OCI-M2 (cell line): ENCODE measurements at regions not wholly inside any gene's neighbourhood (a gene's known extent, or its start where the extent isn't known, plus 50 kb on each side); places are given as distances from the start of the nearest gene placed in this dataset.
"Not testable (repeated sequence)": the region's sequence is repeated elsewhere in the genome, so short reads cannot be mapped to it uniquely, and the experiment has no call there.

Experiments
- DNase-seq: peaks from one replicate; lab custom pipeline; 2025; ENCODE audit not compliant: unreplicated experiment; lab: John Stamatoyannopoulos, UW

DNA sequence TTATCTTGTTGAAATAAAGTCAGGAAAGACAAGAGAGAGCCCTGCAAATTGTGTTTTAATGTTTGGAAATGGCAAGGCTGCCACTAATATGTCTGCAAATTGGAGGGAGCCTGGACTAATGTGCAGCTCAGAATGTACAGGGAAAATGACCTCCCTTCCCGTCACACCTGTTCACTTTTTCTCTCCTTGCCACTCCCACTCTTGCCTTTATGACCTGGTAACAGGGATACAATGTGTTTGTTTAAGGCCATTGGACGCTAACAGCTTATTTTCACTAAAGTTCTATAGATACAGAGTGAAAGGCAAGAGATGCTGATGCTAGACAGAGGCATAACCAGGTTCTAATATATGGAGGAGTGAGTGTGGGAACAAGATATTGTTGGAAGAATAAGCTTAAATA is 203.9 kb downstream of the RAB38 start:
- DNase-seq: no peak

DNA sequence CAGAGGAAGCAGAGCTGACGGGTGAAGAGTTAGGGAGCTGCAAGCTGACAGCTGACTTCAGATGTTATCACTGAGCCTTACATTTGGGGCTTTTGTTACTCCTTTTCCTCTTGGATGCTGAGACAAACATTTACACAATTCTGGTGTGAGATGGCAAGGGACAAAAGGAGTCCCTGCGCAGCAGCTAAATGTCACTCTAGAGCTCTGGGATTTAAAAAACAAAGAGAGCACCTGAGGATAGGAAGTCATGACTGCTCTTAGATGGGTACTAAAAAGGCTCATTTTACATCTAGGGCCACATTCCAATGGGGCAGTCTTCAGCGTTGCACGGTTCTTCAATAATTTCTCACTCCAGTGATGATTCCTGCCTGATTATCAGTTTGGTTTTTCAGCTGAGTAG is 204.5 kb downstream of the RAB38 start:
- DNase-seq: no peak

DNA sequence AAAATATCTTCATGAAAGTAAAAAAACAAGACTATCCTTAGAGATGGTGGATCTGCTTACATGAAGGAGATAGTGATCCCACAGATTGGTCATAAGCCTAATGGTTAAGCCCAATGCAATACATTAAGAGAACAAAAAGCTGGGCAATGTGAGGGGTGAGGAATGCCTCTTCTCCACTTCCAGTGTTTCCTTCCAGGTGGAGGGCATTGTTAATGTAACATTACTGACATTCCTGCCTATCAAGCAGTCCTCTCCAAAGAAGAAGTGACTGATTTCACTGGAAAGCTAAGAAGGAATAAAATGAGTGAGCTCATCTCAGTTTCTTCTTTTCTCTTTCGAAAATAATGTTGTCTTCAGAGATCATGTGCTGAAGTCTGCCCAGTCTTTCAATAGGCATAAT is 207.8 kb downstream of the RAB38 start:
- no peak for DNase-seq

DNA sequence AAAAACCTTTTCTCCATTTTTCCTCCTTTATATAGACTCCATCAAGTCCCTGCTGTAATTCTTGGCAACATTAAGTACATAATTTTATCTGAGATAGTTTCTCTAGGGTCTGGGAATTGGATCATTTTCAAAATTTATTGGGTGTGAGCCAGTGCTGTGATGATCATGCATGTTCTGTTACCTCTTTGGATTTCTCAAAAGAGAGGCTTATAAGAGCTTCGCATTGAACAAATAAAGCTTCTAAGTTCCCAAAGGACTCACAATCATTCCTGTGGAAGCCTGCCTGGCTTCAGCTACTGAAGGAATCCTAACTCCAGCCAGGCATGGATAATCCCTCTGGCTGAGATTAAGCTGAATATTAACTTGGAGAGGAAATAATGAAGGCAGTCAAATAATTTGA is 208.5 kb downstream of the RAB38 start:
- DNase-seq: no peak

DNA sequence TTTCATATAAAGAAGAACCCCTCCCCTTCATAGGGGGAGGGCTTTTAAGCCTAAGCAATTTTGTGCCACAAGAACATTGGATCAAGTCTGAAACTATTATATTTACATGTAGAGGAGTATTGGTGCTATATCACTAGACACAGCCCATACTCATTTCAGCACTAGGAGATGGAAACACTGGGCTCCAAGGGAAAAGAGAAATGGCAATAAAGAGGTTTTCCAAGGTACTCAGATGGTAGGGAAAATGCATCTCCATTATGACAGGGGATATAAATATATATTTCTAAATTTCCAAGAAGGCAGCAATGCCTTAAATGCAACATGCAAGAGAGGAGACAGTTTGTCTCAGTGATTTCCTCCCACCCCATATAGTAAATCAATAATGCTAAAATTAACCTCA is 209.0 kb downstream of the RAB38 start:
- no peak for DNase-seq

DNA sequence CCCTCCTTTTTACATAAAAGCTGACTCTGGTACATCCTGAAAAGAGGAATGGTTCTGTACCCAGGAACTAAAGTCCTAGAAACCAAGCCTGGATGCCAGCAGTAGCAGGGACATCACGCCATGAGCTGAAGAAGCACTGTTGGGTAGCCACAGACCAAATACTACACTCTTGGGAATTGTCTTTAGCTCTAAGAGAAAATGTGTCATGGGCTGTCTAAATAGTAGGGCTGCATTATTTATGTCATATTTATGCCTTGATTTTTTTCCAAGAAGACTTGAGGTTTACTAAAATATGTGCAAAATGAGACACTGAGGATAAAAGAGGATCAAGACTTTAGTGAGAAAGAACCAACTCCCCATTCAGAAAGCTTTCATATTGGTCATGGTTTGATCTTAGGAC is 213.6 kb downstream of the RAB38 start:
- DNase-seq: no peak

DNA sequence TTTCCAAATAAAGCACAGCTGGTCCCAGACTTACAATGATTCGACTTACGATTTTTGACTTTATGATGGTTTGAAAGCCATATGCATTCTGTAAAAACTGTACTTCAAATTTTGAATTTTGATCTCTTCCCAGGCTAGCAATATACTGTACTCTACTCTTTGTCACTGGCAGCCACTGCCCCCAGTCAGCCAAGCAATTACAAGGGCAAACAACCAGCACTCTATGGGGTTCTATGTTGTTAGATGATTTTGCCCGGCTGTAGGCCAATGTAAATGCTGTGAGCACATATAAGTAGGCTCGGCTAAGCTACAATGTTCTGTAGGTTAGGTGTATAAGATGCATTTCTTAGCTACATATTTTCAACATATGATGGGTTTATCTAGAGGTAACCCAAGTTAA is 217.3 kb downstream of the RAB38 start:
- no peak for DNase-seq

DNA sequence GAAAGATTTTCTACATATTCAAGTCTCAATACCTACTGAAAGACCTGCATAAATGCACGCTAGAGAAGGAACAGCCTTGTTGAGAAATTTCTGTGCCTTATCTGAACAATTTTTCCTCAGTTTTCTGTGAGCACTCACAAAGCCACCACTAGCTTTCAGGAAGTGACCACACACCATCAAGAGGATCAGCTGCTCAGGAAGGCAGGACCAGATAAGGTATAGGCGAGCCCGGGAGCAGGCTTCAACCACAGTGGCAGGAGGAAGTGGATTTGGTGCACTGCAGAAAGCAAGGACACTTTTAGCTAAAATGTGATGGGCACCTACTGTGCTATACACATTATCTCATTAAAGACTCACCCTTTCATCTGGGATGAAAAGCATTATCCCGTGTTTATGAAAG is 220.8 kb downstream of the RAB38 start:
- DNase-seq: no peak

DNA sequence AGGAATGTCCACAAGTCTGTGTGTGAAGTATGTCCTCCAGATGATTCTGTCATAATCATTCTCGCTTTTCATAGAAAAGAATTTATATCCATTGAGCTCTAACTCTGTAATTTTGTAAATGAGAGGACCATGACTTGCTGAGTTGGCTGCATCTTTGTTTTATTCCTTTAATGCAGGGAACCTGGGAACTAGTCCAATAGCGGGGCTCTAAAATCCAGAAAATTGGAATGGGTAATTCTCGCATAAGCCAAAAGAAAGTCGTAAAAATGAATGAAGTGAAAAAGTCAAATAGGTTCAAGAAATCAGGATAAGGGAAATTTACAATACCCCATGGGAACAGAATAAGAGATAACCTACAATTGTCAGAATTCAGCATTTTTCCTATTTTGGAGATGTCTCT is 232.5 kb downstream of the RAB38 start:
- DNase-seq: no peak

DNA sequence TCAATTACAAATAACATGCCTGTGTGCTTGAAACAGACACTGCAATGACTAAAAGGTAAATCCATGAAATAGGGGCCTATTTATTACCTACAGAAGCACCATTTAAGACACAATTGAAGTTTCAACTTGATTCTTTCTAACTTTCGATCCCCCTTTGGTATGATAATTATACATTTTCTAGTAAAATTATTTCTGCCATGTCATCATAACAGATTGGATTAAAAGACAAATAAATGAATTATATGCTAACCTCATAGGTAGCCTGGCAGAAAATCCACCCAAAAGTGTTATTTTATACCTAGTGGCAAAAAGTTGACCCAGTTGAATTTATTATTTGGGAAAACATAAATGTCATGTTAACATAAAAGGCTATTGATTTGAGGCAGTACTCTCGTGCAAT is 241.1 kb downstream of the RAB38 start:
- DNase-seq: no peak

DNA sequence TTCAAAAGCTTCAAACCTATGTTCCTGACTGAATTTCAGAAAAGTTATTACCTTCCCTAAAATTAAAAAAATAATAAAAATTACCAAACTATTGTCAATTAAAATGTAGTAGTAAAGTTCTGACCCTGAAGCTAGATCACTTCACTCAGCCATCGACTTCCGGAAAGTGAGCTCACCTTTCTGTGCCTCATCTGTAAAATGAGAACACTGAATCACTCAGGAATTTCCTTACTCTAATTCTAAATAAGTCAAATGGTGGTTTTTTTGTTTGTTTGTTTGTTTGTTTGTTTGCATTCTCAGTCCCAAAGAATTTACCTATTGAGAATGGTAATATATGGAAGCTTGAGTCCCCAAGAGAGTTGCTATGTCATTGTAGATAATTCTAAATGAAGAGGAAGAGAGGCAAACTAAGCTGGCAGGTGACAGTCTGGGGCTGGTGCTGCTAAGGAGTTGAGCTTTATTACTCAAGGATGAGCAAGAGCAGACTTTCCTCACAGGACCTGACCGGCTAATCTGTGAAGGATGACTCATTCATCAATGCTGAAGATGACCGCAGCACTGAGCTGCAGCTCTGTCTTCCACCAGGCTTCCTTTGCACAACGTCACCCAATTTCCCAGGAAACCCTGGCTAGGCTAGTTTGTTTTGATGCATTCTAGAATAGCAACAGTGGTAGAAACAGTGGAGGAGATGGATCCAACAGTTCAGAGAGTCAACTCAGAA is 248.8 kb downstream of the RAB38 start:
- DNase-seq: no peak

DNA sequence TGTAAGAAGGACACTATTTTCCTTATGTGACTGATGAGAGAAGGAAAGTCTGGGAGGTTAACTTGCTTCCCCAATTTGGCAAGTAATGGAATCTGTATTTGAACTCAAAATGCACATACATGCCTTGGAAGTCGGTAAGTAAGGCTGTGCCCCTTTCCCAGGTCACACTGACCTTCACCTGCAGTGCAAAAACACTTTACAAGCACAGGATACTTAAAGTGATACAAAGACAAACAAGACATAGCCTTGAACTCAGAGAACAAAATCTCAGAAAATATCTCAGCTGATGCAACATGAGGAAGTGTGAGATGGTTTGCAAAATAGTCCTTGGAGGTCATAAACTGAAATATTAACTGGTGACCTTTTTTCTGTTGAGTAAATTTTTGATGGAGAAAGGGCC is 251.1 kb downstream of the RAB38 start:
- no peak for DNase-seq

DNA sequence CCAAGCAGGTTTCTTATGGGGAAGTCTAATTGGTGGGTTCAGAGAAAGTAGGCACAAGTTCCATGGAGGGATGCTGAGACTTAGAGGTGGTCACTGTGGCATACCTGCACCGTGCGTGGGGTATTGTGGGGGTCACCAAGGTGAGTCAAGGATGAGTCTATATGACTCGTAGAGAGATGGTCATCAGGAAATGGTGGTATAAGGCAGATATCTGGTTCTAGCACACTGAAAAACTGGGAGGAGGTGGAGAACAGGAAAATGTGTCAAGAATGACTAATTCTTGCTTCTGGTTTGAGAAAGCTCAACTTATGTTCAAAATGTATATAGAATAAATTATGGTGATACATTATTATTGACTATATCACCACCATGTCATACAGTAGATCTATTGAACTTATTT is 258.1 kb downstream of the RAB38 start:
- DNase-seq: no peak

DNA sequence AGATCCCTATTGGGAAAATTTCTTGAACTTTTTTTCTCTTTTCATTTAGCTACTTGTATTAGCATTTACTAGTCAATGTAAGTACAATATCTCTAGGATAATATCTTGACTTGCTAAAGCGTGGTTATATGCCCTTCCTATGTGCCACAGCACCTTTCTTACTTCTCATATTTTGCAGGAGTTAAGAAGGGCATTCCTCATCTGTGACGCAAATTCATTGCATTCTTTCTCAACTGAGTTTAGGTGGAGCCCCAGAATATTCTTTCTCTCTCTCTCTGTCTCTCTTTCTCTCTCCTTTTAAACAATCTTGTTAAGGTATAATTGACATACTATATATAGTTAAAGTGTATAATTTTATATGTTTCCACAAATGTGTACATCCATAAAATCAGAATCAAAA is 266.1 kb downstream of the RAB38 start:
- DNase-seq: no peak

DNA sequence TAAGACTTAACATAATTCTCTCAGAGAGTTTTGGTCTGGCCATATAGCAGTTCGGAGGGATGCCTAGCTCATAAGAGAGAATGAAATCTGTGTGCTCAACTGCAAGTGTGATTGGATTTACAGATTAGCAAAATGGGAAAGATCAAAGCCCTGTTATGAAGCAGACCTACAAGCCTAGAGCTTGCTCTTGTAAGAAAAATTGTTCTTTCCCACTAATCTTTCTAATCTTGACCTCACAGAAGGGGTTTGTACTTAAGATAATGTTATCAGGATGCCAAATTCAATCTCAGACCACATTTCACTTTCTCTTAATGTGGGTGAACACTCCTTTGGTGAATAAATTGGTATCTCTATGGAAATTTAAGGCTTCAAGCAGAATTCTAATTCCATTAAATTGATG is 267.2 kb downstream of the RAB38 start:
- no peak for DNase-seq

DNA sequence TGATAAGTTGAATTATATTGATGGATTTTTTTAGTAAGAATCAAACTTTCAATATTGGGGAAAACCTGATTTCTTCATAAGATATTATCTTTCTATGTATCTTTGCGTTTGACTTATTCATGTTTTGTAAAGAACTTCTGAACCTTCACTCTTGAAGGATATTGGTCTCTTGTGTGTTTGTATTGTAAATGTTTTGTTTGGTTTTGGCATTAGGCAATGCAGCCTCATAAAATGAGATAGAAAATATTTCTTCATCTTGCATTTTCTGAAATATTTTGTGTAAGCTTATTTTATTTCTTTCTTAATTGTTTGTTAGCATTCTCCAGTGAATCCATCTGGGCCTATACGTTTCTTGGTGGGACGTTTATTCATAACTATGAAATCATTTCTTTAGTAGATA is 271.9 kb downstream of the RAB38 start:
- DNase-seq: no peak

DNA sequence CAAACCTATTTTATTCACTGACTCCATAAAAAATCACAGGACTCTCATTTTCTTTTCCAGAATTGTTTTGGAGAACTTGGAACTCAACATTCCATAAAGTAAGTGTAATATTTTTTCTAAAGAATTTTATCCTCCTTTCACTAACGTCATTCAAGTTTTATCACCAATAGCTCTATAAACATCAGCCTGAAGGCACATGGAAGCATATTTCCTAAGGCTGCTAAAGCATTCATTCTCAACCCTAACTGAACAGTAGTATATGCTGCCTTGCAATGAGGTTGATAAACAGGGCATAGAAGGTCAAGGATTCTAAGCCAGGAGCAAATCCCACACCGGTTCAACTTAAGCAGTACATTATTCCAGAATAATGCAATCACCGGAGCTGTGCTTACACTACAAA is 273.9 kb downstream of the RAB38 start:
- no peak for DNase-seq

DNA sequence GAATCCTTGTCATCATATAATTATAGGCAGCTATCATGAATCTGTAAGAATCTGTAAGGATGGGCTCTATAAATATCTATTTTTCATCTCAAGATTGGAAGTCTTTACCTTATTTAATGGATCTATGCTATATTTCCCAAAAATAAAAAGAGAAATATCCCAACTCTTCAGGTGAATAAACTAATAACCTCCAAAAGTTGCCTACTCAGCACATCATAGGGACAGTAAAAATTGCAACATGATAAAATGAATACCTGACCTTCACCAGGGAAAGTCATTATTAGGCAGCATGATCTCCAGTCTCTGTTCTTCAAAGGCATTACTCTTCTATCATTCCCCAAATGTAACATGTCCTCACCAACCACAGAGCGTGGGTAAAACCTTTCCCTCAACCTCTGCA is 277.3 kb downstream of the RAB38 start:
- no peak for DNase-seq

DNA sequence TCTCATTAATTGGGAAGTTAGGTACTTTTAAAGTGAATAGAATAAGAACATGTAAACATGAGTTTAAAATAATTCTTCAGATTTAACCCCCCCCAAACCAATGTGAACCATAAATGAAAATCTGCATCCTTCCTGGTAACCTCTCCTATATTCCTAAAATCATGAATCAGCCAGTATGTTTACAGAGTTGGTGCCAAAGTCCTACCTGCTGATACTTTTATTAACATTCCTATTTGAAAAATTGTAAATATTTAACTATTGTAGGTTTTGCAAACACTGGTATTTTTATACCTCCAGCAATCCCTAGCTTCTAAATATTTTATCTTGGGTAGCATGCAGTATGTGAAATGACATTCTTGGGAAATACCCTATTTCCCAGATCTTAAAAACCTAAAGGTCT is 278.2 kb downstream of the RAB38 start:
- DNase-seq: no peak

DNA sequence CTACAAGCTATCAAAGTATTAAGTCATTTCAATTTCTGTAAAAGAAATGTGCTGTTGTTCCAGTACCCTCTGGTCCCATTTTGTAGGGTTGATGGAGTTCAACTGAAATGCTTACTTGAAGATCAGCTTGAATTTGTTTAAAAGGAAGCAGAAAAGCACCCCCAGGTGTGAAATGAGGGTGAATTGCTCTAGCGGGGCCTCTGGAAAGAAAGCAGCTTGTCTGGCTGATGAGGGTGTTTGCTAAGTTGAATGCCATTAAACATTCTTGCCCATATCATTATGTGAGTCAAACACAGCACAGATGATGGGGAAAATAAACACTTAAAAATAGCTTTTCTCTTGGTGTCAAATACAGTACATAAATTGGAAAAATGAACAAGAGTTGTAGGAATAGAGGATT is 280.3 kb downstream of the RAB38 start:
- no peak for DNase-seq

DNA sequence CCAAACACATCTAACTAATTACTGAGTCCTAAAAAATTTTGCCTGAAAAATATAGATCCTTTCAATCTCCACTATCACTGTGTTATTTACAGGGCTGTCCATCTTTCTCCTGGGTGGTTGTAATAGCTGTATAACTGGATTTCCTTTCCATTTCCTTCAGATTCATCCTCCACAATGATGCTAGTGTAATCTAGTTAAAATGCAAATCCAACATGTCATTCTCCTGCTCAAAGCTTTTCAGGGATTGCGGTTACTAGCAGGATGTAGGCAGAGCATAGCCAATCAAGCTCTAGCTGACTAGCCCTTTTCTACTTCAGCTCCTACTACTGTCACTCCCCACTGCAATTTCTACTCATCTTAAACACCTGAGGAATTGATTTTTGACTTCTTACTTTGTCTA is 283.0 kb downstream of the RAB38 start:
- DNase-seq: no peak

DNA sequence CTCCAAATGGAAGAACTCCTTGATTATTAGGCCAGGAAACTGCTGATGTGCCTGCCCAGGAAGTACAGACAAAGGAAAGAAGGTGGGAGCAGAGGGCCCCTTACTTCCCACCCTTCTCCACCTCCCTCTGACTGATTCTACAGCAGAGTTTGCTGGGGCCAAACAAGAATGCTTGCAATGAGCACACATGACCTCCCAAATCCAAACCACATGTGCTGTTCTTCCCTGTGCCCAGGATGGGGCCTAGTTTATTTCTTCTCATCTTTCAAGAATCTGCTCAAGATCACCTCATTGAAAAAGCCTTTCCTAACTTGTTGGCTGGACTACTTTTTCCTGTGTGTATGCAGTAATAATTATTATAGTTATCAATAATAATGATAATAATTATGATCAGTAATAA is 286.1 kb downstream of the RAB38 start:
- DNase-seq: no peak

DNA sequence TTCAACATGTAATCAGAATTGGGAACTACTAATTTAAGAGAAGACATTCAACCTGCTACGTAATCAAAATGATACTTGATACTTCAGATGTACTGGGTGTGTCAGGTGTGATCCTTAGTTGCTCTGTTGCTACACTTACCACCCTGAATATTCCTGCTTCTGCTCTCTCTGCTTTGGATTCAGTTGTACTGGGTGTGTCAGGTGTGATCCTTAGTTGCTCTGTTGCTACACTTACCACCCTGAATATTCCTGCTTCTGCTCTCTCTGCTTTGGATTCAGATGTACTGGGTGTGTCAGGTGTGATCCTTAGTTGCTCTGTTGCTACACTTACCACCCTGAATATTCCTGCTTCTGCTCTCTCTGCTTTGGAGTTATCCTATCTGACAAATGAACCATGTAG is 290.2 kb downstream of the RAB38 start:
- DNase-seq: not testable (repeated sequence)

DNA sequence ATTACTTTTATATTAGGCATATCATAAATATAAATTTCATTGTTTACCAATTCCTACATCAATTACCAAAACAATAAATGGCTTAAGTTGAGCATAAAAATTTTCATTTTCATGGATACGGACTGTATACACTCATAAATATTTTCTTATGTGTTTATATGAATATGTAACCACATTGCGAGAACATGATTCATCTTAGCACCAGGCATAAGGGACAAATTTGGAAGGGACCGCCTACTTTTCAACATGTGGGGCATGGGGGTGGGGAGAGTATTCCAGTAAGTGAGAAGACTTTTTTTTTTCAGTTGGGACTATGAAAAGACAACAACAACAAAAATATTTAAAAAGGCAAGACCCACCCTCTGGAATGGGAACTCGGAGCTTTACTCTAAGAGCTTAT is 296.1 kb downstream of the RAB38 start:
- DNase-seq: no peak
